PC-3 (cell line): ENCODE measurements at regions not wholly inside any gene's neighbourhood (a gene's known extent, or its start where the extent isn't known, plus 50 kb on each side); places are given as distances from the start of the nearest gene placed in this dataset.

Experiments used
- ATAC-seq: fragments of 200-7000 bp; cut with Tn5 transposase; 2 replicates; pipeline ENCODE4 v1.9.1; 2020; ENCODE audit warnings: mild to moderate bottlenecking, moderate library complexity
- BruUV-seq: library from RNA; stranded (reverse); fragments of 400-500 nt; replicated peaks from 2 replicates; lab custom pipeline; 2021; lab: Mats Ljungman, UMichigan
- CTCF ChIA-PET: fragments of 300-600 bp; sonication (Branson Sonifier 250); formaldehyde crosslinking; loops from one replicate; lab custom pipeline; 2022; ENCODE audit warnings: antibody characterized with exemption; lab: Charles Lee
- POLR2A ChIA-PET: fragments of 300-600 bp; sonication (Branson Sonifier 250); formaldehyde crosslinking; loops from one replicate; lab custom pipeline; 2022; ENCODE audit warnings: antibody characterized with exemption; ENCODE audit not compliant: unreplicated experiment; lab: Charles Lee
- DNase-seq: peaks from one replicate; pipeline ENCODE4 v3.0.0-alpha.2; 2015
- H2AFZ ChIP-seq: fragments of 300-600 bp; sonication (generic); 2 replicates; pipeline ENCODE4 v1.6.0; 2016; ENCODE audit warnings: antibody characterized with exemption, low read length
- H3F3A ChIP-seq: fragments of 300-600 bp; sonication (generic); one replicate; pipeline ENCODE4 v1.6.0; 2017; ENCODE audit warnings: antibody characterized with exemption, low read length, control low read depth, mild to moderate bottlenecking; ENCODE audit not compliant: unreplicated experiment
- H3K27ac ChIP-seq: fragments of 300-600 bp; sonication (generic); 2 replicates; pipeline ENCODE4 v1.5.1; 2016; ENCODE audit warnings: mild to moderate bottlenecking, low read length
- H3K27me3 ChIP-seq: fragments of 300-600 bp; sonication (generic); 2 replicates; pipeline ENCODE4 v1.6.1; 2016; ENCODE audit warnings: low read length, mixed read lengths
- H3K36me3 ChIP-seq: fragments of 300-600 bp; sonication (generic); 2 replicates; pipeline ENCODE4 v1.6.1; 2016; ENCODE audit warnings: low read depth, mixed run types, low read length, mixed read lengths
- H3K4me1 ChIP-seq: fragments of 300-600 bp; sonication (generic); 2 replicates; pipeline ENCODE4 v1.5.1; 2016; ENCODE audit warnings: low read length; ENCODE audit not compliant: insufficient read depth
- H3K4me2 ChIP-seq: fragments of 300-600 bp; sonication (generic); 2 replicates; pipeline ENCODE4 v1.6.0; 2016; ENCODE audit warnings: low read length
- H3K4me3 ChIP-seq: fragments of 300-600 bp; sonication (generic); 2 replicates; pipeline ENCODE4 v1.5.1; 2016; ENCODE audit warnings: mild to moderate bottlenecking, low read length, mixed read lengths
- H3K79me2 ChIP-seq: fragments of 300-600 bp; sonication (generic); 2 replicates; pipeline ENCODE4 v1.6.1; 2017; ENCODE audit warnings: low read length, mixed read lengths
- H3K9ac ChIP-seq: fragments of 300-600 bp; sonication (generic); 2 replicates; pipeline ENCODE4 v1.6.0; 2016; ENCODE audit warnings: mild to moderate bottlenecking, low read length
- H3K9me2 ChIP-seq: fragments of 300-600 bp; sonication (generic); replicated peaks from 2 replicates; pipeline ENCODE4 v1.6.1; 2016; ENCODE audit warnings: mixed run types, low read length, mixed read lengths
- H3K9me3 ChIP-seq: fragments of 300-600 bp; sonication (generic); 2 replicates; pipeline ENCODE4 v1.6.1; 2016; ENCODE audit warnings: low read length, mixed read lengths
- H4K20me1 ChIP-seq: fragments of 300-600 bp; sonication (generic); 2 replicates; pipeline ENCODE4 v1.6.1; 2016; ENCODE audit warnings: low read length, mixed read lengths
- EZH2 ChIP-seq: fragments of 300-600 bp; sonication (generic); IDR thresholded peaks from one replicate; pipeline ENCODE4 v1.6.1; 2017; ENCODE audit warnings: antibody characterized with exemption, mild to moderate bottlenecking, low read length; ENCODE audit not compliant: unreplicated experiment
- EZH2phosphoT487 ChIP-seq: fragments of 300-600 bp; sonication (generic); IDR thresholded peaks from 2 replicates; pipeline ENCODE4 v1.6.1; 2018; ENCODE audit warnings: mild to moderate bottlenecking, antibody characterized with exemption, low read length, borderline replicate concordance
- intact Hi-C: fragments of 100-400 bp; cut with micrococcal nuclease; formaldehyde crosslinking; loops from 2 replicates; pipeline ENCODE4 v1.9.0; 2023
- TF ChIP-seq, protein P1 (sequence below): fragments of 300-600 bp; sonication (generic); conservative IDR thresholded peaks from 2 replicates; pipeline ENCODE4 v1.5.1; 2017; ENCODE audit warnings: antibody characterized with exemption, low read depth, mild to moderate bottlenecking, low read length

GRCh38 chr6:72500669-72501068 is 121.2 kb upstream of the KCNQ5 start:
- BruUV-seq = no TSS peak
- no peaks in the 10 kb centered on the region for H3K79me2 ChIP-seq
- POLR2A ChIA-PET = no interaction called here
- H3F3A ChIP-seq = no peaks in the 10 kb centered on the region
- TF ChIP-seq EZH2 = no peak
- TF ChIP-seq EZH2phosphoT487 = no peak
- TF ChIP-seq, protein P1, sequence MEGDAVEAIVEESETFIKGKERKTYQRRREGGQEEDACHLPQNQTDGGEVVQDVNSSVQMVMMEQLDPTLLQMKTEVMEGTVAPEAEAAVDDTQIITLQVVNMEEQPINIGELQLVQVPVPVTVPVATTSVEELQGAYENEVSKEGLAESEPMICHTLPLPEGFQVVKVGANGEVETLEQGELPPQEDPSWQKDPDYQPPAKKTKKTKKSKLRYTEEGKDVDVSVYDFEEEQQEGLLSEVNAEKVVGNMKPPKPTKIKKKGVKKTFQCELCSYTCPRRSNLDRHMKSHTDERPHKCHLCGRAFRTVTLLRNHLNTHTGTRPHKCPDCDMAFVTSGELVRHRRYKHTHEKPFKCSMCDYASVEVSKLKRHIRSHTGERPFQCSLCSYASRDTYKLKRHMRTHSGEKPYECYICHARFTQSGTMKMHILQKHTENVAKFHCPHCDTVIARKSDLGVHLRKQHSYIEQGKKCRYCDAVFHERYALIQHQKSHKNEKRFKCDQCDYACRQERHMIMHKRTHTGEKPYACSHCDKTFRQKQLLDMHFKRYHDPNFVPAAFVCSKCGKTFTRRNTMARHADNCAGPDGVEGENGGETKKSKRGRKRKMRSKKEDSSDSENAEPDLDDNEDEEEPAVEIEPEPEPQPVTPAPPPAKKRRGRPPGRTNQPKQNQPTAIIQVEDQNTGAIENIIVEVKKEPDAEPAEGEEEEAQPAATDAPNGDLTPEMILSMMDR = no peak
- CTCF ChIA-PET = no interaction called here
- H3K9me3 ChIP-seq = no peaks in the 10 kb centered on the region
- H3K27ac ChIP-seq = no peak overlapping the region
- intact Hi-C loops = no loop called here
- no peaks in the 10 kb centered on the region for H3K36me3 ChIP-seq
- H3K4me1 ChIP-seq = no peaks in the 10 kb centered on the region
- H2AFZ ChIP-seq = no peak overlapping the region
- H3K4me2 ChIP-seq = no peak overlapping the region
- DNase-seq = no peak
- no peaks in the 10 kb centered on the region for H3K27me3 ChIP-seq
- no peak overlapping the region for H3K4me3 ChIP-seq
- no peak overlapping the region for H3K9ac ChIP-seq
- no peaks in the 10 kb centered on the region for H3K9me2 ChIP-seq
- no peaks in the 10 kb centered on the region for H4K20me1 ChIP-seq
- ATAC-seq = no peak

DNA sequence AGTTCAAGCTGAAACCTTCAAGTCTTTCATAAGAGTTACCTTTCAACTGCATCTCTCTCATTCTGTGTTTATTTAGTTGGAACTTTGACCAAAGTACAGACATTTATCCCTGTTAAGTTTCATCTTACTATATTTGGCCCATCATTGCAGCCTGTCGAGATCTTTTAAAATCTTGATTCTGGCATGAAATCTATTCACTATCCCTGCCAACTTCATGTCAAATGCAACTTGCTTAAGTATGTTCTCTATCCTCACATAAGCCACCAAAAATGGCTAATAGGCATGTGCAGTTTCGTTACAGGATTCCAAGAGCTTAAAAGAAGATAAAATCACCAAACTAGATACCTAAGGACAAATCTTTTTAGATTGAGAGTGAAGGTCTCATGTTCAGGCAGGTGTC is 117.5 kb upstream of the KCNQ5 start:
- H3K4me2 ChIP-seq = no peak overlapping the region
- H3K9ac ChIP-seq = no peak overlapping the region
- no peak overlapping the region for H2AFZ ChIP-seq
- POLR2A ChIA-PET = no interaction called here
- no peaks in the 10 kb centered on the region for H3K9me2 ChIP-seq
- CTCF ChIA-PET = interaction anchor here (0.6 kb wide), 1 partner anchor 91 kb away, joined by 3 read pairs; no protein-coding TSS in a partner anchor
- H3K79me2 ChIP-seq = no peaks in the 10 kb centered on the region
- DNase-seq (no peak), ATAC-seq (no peak)
- H4K20me1 ChIP-seq = no peaks in the 10 kb centered on the region
- H3K9me3 ChIP-seq = no peaks in the 10 kb centered on the region
- intact Hi-C loops = no loop called here
- H3F3A ChIP-seq = no peaks in the 10 kb centered on the region
- no peak overlapping the region for H3K27ac ChIP-seq
- H3K4me3 ChIP-seq = no peak overlapping the region
- H3K36me3 ChIP-seq = no peaks in the 10 kb centered on the region
- H3K4me1 ChIP-seq = no peaks in the 10 kb centered on the region
- TF ChIP-seq, protein P1 = no peak
- no peak for TF ChIP-seq EZH2
- TF ChIP-seq EZH2phosphoT487 = no peak
- no TSS peak for BruUV-seq
- no peaks in the 10 kb centered on the region for H3K27me3 ChIP-seq

DNA sequence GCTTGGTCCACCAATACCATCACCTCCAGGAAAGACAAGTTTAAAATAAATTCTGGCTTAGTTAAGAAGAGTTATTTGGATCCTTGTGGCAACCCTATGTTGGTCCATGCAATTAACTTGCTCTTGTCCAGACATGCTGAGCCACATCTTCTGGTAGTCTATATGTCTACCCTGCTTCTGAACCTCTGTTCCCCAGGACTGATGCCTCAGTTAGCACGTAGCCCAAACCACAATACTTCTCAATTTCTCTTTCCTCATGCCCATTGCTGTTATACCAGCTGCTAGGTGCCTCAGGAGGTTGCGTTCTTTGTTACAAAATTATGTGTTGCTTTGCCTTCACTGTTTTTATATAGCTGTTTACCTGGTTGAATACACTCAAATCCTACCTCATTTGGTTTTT is 116.4 kb upstream of the KCNQ5 start:
- Histone ChIP-seq H3K9ac (no peak overlapping the region), H3K36me3 (no peaks in the 10 kb centered on the region), H3K27me3 (no peaks in the 10 kb centered on the region), H3K27ac (no peak overlapping the region), H3K4me1 (no peaks in the 10 kb centered on the region), H2AFZ (no peak overlapping the region), H3K4me3 (no peak overlapping the region), H4K20me1 (no peaks in the 10 kb centered on the region), H3K79me2 (no peaks in the 10 kb centered on the region), H3K9me3 (no peaks in the 10 kb centered on the region), H3K4me2 (no peak overlapping the region), H3K9me2 (no peaks in the 10 kb centered on the region), H3F3A (no peaks in the 10 kb centered on the region)
- POLR2A ChIA-PET = no interaction called here
- CTCF ChIA-PET = no interaction called here
- no TSS peak for BruUV-seq
- no peak for DNase-seq
- no peak for ATAC-seq
- TF ChIP-seq EZH2phosphoT487 (no peak), EZH2 (no peak)
- TF ChIP-seq, protein P1 = no peak
- intact Hi-C loops = no loop called here
